HL-60 (cell line): ENCODE measurements at regions not wholly inside any gene's neighbourhood (a gene's known extent, or its start where the extent isn't known, plus 50 kb on each side); places are given as distances from the start of the nearest gene placed in this dataset.

Source experiments
- CTCF ChIP-seq: IDR thresholded peaks from one replicate; pipeline ENCODE4 v1.5.1; 2011; ENCODE audit warnings: low read length, control low read depth, inconsistent platforms; ENCODE audit not compliant: insufficient read depth
- POLR2AphosphoS5 ChIP-seq: IDR thresholded peaks from 2 replicates; pipeline ENCODE4 v1.6.1; 2012; ENCODE audit warnings: low read depth
- REST ChIP-seq: IDR thresholded peaks from 2 replicates; pipeline ENCODE4 v1.6.1; 2012; ENCODE audit warnings: low read depth; ENCODE audit not compliant: insufficient replicate concordance

- TF ChIP-seq CTCF: no peak
- TF ChIP-seq POLR2AphosphoS5: no peak
- TF ChIP-seq REST: no peak
Observed at GRCh38 chr6:126696921-126697693, 357.2 kb downstream of the CENPW start.
